Skin of body (tissue), 2 donors: ENCODE measurements at regions not wholly inside any gene's neighbourhood (a gene's known extent, or its start where the extent isn't known, plus 50 kb on each side); places are given as distances from the start of the nearest gene placed in this dataset. TPM values are rescaled to one million over a fixed set of nuclear protein-coding genes. Genes with fewer than 3 reads are reported as not detected.

Experiments
- DNase-seq: peaks from one replicate; lab custom pipeline; 2025; lab: John Stamatoyannopoulos, UW
- small RNA-seq: library from RNA; depleted of rRNA; stranded (forward); fragments of <200 nt; gene quantifications from one replicate; pipeline ENCODE3, GENCODE V24; 2014; ENCODE audit warnings: low replicate concordance

DNA sequence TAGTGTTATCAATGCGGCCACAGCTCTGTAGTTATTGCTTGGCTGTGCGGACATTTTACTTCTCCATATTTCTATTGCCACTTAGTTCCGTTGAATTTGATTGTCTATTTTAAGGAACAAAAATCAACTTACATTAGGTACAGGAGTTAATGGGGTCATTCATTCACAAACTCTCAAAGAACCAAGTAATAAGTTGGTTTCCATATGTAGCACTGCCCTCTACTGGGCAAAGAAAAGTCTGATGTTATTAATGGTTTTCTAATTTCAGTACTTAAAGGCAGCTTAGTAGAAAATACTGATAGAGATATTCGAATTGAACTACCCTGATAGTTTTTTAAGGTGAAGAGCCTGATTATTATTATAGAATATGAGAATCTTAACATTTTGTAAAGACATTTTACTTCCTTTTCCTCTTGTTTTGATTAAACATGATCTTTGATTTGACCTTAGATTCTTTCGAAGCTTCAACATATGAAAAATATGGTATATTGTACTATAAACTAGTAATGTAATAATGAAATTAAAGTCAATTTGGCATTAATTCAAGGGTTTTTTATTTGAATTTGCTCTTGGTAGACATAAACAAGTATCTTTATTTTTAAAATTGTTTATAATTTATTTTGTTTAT is 119.5 kb upstream of the CTNND2 start:
- peak; percentile 1 for DNase-seq

DNA sequence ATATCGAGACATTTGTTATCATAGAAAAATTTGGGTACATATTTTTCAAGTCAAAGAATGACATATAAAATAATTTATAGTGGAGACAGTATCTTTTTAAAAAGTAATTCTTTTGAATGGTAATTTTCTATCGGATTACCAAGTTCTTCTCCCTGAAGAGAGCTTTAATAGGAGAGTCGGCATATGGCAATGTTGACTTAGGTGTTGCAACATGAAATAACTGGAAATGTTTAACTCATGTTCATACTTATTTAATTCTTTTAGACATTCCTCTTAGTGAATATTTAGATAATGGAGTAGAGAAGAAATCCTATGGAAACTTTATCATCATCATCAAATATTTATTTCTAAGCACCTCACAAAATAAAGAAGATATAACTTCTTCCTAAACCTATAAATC is 118.2 kb upstream of the CTNND2 start:
- DNase-seq = no peak

DNA sequence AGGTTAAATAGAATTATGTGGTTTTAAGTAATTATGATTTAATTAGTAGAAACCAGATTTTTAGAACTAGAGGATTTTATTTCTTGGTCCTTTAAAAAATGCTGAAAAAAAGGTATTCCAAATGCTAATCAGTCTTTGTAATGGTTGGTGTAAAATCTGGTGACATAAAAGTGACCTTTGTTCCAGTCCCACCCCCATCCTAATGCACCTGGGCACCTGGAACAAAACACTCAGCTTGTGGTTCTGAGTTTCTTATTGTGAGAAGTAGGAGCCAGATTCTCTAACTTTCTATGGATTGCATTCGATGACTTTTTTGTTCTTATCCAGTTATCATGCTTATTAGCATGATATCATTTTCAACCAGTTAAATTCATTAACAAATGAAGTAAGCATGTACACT is 115.1 kb upstream of the CTNND2 start:
- DNase-seq = no peak

DNA sequence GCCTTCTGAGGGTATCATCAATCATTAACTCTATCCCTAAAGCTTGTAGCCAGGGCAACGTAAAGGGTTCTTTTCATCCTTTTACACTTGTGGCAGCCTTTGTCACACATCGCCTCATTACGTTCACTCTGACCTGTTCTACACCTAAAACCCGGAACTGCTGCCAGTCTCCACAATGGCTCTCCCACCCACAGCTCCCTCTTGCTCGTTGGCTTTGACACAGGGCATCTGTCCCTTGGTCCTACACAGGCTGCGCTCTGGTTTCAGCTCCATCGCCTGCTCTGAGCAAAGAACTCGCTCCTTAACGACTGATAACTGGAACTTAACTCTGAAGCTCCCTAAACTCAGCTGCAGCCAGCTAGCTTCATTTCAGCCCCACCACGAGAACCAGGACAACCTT is 112.8 kb upstream of the CTNND2 start:
- DNase-seq = no peak

DNA sequence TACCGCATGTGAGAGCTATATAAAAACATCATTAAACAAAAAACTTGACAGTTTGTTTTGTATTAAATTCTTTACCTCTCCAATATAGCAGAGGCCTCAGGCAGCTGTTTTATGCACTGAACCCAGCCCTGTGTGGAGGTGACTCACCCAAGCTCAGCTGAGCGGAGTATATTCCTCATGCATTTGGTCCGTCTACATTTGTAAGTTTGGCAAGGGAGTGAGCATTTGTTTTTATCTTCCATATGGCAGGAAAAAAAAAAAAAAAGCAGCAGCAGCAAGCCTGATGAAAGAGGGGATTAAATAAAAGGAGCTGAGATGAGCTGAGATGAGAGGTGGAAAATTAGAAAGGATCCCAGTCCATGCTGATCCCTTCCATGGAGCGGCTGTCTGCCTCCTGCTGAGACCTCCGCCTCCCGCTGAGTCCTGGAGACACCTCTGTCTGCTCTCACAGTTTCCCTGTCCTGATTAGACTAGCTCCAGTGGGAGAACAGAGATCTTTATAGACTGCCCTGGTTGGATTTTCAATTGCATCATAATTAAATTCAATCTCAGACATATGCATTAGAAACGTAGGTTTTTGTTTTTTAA is 112.0 kb upstream of the CTNND2 start:
- no peak for DNase-seq

DNA sequence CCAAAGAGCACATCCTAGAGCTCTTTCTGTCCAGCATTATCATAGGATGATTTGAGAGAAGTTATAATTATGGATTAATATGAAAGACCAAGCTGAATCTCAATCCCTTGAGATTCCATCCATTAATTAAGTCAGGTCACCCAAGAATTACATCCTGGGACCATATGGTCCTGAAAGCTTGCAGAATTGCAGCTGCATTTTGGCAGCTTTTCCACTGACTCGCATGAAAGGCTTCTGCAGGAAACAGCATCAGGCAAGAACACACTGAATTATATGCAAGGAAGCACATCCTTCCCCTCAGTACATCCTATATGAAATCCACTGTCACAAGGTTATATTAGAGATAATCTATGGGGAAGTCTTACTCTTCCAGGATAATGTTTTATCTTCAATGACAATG is 109.1 kb upstream of the CTNND2 start:
- no peak for DNase-seq

DNA sequence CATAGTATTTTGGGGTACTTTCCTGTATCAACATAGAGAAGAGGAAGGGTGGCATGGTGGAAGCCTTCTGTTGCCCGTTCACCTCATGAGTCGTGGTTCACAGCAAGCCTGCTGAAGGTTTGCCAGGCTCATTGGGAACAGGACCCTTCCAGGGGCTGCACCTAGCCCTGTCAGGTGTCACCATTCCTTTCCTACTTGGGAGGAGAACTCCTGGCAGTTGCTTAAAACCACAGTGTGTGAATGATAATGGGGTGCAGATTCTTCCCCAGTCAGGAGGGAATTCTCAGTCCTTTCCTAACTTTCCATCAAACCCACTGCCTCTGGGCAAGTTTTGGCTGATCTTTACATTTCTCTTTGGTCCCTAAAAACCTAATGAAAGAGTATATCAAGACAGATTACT is 99.4 kb upstream of the CTNND2 start:
- DNase-seq = no peak

DNA sequence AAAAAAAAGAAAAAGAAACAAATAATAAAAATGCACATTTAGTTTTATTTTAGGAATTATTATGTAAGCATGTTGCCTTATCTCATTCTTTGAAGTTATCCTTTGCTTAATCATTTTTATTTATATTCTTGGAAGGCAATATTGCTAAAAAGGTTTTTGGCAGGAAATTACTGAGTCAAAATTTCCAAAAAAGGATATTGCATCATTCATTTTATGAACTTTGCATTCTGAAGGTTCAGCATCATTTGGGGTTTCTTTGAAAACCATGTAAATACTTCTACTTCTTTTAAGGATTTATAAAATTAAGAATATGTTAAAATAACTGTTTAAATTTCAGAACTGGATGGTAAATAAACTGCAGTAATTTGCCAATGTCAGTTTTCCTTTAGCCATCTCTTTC is 94.2 kb upstream of the CTNND2 start:
- DNase-seq = no peak

DNA sequence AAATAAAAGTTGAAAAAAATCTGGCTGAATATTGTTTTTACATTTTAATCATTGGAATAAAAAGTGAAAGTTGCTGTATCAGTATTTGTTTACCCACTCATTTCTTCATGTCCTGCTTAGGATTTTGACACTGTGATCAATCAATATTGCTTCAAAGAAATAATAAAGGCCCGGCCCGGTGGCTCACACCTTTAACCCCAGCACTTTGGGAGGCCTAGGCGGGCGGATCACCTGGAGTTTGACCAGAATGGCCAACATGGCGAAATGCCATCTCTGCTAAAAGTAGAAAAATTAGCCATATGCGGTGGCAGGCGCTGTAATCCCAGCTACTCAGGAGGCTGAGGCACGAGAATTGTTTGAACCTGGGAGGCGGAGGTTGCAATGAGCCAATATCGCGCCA is 93.7 kb upstream of the CTNND2 start:
- DNase-seq = no peak

DNA sequence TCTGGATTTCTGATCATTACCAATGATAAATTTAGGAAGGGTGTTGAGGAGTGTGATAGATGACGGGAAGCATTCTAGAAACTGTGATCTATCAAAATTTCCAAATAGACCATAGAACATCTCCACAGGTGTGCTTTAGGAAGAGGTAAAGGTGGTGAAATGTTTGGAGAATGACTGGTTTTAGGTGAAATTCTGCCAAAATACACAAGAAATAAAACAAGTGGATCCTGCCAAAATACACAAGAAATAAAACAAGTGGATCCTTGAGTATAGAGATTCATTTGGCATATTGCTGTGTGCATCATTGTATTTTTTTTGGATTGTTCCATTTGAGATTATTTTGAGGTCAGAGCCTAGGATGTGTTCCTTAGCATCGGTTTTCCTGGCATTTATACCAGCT is 88.3 kb upstream of the CTNND2 start:
- DNase-seq = no peak

DNA sequence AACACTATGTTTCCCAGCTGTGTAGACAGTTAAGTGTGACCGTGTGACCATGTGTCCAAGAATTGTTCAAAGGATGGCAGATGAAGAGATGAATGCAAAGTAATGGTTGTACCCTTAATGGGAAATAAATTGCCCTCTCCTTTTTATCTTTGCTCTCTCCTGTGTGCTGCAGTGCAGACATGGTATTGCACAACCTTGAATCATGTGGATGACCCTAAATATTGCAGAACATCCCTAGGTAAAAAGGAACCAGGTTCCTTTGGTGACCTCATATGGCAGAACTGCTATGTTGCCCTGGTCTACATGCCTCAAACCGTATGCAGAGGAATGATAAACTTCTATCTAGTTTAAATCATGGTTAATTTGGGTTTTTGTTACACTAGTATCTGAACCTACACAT is 81.7 kb upstream of the CTNND2 start:
- DNase-seq = no peak

DNA sequence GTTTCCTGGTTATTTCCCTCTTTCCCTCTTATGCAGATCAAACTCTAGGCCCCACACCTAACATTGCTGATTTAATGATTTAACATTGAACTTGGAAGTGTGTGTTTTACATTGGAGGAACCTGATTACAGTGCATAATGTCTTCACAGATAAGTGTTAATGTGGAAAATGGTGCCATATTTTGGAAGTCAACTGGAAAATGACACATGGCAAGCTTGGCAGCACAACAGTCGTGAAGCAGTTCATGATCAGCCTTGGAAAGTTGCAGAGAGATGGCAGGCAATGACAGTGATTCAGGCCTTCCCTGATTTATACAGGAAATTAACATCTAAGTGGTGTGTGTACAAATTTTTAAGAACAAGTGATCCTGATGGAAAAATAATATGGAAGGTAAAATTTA is 80.0 kb upstream of the CTNND2 start:
- DNase-seq = no peak

DNA sequence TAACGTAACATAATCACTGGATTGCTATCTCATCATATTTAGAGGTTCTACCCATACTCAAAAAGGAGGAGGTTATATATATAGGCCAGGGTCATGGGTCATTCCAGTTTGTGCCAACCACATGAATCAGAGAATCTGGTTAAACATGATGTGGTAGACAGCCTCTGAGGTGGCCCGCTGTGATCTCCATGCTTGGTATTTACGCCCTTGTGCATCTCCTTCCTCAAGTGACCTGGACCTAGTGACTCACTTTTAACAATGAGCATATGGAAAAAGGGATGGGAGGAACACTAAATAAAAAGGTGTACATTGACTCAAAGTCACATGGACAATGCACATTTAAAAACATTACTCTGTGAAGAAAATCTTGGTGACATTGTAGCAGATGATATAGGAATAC is 77.7 kb upstream of the CTNND2 start:
- DNase-seq = no peak

DNA sequence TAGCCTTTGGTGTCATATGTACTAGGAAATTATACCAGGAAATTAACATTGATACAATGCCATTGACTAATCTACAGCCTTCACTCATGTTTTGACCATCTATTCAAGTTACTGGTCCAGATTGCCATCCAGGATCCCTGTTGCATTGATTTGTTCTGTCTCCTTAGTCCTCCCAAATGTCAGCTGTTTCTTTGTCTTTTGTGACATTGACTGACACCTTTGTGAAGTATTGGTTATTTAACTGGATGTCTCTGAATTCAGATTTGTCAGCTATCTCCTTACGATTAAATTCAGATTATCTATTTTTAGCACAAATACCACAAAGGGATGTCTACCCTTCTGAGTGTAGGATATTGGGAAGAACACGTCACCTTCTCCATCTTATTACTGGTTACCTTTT is 73.7 kb upstream of the CTNND2 start:
- no peak for DNase-seq

DNA sequence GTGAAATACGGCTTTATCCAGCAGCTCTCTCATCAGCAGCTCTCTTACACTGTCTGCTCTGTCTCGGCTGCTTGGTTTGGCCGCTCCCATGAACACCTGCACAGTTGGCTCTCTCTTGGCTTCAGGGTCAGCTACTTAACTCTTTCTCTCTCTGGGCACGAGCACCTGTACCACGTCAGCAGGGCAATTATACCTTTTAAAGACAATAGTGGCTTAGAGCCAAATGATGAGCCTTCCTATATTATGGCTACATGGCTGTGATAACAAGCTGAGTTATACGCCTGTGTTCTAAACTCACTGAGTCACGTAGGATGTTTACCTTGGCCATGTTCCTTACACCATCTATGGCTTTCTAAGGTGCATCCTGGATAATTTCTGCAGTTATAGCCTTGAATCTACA is 69.2 kb upstream of the CTNND2 start:
- DNase-seq = no peak

DNA sequence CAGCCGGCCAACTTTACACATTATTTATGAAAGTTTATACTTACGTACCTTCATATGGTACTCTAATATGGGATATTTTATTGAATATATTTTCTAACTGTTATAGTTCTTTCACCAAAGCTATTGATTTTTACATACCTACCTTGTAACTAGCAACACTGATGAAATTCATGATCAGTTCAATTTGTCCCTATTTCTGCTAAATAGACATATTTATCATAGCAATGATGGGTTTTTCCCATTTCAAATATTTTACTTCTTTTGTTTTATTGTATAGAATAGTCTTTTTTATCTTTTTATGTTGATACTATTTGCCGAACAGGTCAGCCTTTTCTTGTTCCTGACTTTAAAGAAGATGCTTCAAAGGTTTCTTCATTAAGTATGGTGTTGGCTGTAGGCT is 59.0 kb upstream of the CTNND2 start:
- no peak for DNase-seq

DNA sequence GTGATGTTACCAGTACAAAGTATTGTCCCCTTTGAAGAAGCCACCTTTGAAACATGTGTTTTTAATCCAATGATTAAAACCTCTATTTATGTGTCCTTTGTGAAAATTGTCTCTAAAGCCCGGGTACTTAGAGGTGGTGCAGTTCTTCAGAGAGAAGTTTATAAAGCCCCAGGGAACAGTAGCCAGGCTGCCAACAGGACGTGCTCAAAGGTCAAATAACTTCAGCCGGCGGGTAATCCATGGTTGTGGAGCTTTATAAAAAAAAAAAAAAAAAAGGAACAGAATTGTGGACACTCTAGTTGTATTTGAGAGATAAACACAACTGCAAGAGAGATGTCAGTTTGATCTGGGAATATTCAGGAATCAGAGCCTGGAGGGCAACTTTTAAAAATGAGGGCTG is 57.9 kb upstream of the CTNND2 start:
- DNase-seq = no peak

DNA sequence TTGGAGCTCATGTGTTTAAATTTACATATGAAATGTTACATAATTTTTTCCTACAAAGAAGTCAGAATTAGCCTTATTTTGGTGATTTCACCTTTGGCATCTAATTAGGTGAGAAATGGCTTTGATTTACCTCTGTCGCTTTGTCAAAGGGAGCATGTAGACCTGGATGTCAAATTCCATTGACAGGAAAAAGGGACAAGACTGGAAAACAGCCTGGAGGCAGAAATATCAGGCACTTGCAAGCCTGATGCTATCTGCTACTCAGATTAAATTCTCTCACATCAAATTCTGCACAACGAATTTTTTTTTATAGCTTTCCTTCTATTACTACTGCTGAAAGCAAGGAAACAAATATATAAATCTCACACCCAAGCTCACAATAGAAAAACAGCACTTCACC is 54.1 kb upstream of the CTNND2 start:
- DNase-seq = no peak

DNA sequence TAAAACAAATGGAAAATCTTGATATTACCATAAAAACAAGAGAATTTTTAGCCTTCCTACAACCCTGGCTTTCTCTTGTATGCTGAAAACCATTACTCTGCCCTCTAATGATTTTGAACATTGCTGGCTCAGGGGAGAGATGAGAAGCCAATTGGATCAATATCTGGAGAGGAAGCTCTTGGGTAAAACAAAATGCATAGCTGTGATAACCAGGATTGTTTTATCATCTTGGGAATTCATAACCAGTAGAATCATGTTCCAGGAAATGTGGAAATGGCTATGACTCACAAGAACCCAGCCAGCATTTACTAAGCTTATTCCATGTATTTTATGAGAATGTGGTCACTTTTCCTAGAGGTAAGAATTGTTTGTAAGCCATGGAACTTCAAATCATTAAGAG is 51.1 kb upstream of the CTNND2 start:
- peak; percentile 66 for DNase-seq

Small RNAs in the stretch of these regions (small RNA-seq; reads per million reads assigned to genes)
- gene RNU6-679P = not detected
